AG04449 (cell line): ENCODE measurements at regions not wholly inside any gene's neighbourhood (a gene's known extent, or its start where the extent isn't known, plus 50 kb on each side); places are given as distances from the start of the nearest gene placed in this dataset.

Source experiments
- CTCF ChIA-PET: fragments of 350-600 bp; formaldehyde crosslinking; extraction: SDS; loops from one replicate; lab custom pipeline; 2021; ENCODE audit warnings: antibody characterized with exemption; lab: Yijun Ruan, JAX
- POLR2A ChIA-PET: fragments of 400-600, 350-600 bp; formaldehyde crosslinking; extraction: SDS; loops from one replicate; lab custom pipeline; 2020; ENCODE audit warnings: antibody characterized with exemption, inconsistent platforms; lab: Yijun Ruan, JAX
- DNase-seq: peaks from one replicate; pipeline ENCODE4 v3.0.0-alpha.2; 2010; ENCODE audit warnings: low read depth, low spot score
- H3K4me3 ChIP-seq: 2 replicates; pipeline ENCODE4 v1.5.1; 2011; ENCODE audit warnings: low read depth, mild to moderate bottlenecking, control low read depth, low read length
- TF ChIP-seq, protein P1 (sequence below): IDR thresholded peaks from one replicate; pipeline ENCODE4 v1.5.1; 2011; ENCODE audit warnings: mild to moderate bottlenecking, moderate library complexity, low read length, control low read depth, inconsistent platforms; ENCODE audit not compliant: insufficient read depth; ENCODE audit errors: missing control alignments

- CTCF ChIA-PET, result no interaction called here
- no peak overlapping the region for H3K4me3 ChIP-seq
- POLR2A ChIA-PET, result no interaction called here
- DNase-seq, result no peak
- TF ChIP-seq, protein P1, sequence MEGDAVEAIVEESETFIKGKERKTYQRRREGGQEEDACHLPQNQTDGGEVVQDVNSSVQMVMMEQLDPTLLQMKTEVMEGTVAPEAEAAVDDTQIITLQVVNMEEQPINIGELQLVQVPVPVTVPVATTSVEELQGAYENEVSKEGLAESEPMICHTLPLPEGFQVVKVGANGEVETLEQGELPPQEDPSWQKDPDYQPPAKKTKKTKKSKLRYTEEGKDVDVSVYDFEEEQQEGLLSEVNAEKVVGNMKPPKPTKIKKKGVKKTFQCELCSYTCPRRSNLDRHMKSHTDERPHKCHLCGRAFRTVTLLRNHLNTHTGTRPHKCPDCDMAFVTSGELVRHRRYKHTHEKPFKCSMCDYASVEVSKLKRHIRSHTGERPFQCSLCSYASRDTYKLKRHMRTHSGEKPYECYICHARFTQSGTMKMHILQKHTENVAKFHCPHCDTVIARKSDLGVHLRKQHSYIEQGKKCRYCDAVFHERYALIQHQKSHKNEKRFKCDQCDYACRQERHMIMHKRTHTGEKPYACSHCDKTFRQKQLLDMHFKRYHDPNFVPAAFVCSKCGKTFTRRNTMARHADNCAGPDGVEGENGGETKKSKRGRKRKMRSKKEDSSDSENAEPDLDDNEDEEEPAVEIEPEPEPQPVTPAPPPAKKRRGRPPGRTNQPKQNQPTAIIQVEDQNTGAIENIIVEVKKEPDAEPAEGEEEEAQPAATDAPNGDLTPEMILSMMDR, result no peak
Observed at GRCh38 chr5:101997235-101997634, 298.8 kb downstream of the SLCO4C1 start.

- DNase-seq, result no peak
- TF ChIP-seq, protein P1, result no peak
- ChIA-PET POLR2A (no interaction called here), CTCF (no interaction called here)
- no peak overlapping the region for H3K4me3 ChIP-seq
Observed at GRCh38 chr5:101995585-101995984, 300.5 kb downstream of the SLCO4C1 start.

GRCh38 chr5:101991486-101991885 lies 304.6 kb downstream of the SLCO4C1 start:
- DNase-seq, result no peak
- H3K4me3 ChIP-seq, result no peak overlapping the region
- POLR2A ChIA-PET, result no interaction called here
- CTCF ChIA-PET, result no interaction called here
- TF ChIP-seq, protein P1, result no peak

GRCh38 chr5:101989659-101990058 lies 306.4 kb downstream of the SLCO4C1 start:
- TF ChIP-seq, protein P1, result no peak
- no peak overlapping the region for H3K4me3 ChIP-seq
- CTCF ChIA-PET, result no interaction called here
- no peak for DNase-seq
- POLR2A ChIA-PET, result no interaction called here

DNA sequence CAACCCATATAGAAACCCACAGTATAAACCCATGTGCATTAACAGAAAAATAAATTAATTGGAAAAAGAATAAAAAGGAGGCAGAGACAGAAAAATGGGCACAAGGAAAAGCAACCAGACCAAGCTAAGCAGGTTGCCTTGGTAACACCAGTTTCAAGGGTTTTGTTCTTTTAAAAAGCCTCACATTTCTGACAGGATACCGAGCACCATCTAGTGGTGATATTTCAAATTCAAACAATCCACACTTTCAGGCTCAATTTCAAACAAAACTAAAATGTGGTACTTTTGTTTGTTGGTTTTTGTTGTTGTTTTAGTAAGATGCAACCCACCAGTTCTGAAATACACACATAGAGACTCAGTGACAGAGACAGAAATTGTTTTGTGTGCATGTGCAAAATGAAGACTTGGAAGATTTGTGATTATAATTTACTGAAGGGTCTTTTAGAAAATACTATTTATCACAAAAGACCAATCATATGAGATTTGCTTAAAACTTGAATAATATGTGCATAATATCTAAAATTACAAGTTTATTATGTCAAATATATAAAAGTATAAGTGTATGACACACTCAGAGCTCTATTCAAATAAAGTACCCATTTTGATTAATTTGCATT lies 318.2 kb downstream of the SLCO4C1 start:
- no peak for DNase-seq
- POLR2A ChIA-PET, result no interaction called here
- TF ChIP-seq, protein P1, result peak; percentile 7
- no peak overlapping the region for H3K4me3 ChIP-seq
- CTCF ChIA-PET, result interaction anchor here (1.5 kb wide), 1 partner anchor 8 kb away, joined by 5 read pairs; no protein-coding TSS in a partner anchor

- CTCF ChIA-PET, result no interaction called here
- H3K4me3 ChIP-seq, result no peak overlapping the region
- TF ChIP-seq, protein P1, result no peak
- POLR2A ChIA-PET, result no interaction called here
- DNase-seq, result no peak
Observed at GRCh38 chr5:101976933-101977332, 319.2 kb downstream of the SLCO4C1 start.
